ENCODE measurements at regions not wholly inside any gene's neighbourhood (a gene's known extent, or its start where the extent isn't known, plus 50 kb on each side); places are given as distances from the start of the nearest gene placed in this dataset.
"Not testable (repeated sequence)": the region's sequence is repeated elsewhere in the genome, so short reads cannot be mapped to it uniquely, and the experiment has no call there.

DNA sequence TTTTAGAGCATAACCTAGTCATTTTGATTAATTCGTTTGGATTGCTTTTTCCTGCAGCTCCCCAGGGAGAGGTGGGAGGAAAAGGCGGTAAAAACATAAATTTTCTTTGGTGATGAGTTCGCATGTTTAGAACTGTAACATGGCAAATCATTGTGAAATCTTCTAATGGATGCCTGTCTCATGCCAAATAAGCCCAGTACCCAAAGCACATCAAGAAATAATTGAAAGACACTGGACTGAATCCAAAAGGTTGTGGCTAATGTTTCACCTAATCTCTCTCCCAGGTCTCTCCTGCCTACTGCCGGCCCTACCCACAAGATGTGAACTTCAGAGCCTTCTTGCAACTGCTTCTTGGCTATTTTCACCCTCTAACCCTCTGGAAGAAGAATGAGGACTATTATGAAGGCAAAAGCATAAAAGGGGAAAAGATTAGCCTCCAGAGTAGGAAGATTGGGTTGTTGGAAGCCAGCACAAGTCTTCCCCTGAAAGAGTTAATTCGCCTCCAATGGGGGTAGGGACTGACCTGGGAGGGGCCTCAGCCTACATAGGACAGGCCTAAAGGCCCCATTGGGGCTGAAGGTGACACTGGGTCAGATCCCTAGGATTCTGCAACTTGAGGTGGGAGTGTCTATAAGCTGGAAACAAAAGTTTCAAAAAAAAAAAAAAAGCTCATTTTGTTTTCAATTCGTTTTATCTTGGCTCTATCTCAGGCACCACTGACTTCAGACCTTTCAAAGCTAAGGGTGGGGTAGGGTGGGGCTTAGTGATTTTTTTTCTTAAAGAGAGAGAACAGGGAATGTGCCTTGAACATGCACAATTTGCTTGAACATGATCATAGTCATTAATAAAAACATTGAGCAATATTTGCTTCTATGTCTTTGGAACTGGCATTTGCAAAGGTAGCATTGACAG lies 278.6 kb upstream of the KLF3 start:
- no peak for DNase-seq

DNA sequence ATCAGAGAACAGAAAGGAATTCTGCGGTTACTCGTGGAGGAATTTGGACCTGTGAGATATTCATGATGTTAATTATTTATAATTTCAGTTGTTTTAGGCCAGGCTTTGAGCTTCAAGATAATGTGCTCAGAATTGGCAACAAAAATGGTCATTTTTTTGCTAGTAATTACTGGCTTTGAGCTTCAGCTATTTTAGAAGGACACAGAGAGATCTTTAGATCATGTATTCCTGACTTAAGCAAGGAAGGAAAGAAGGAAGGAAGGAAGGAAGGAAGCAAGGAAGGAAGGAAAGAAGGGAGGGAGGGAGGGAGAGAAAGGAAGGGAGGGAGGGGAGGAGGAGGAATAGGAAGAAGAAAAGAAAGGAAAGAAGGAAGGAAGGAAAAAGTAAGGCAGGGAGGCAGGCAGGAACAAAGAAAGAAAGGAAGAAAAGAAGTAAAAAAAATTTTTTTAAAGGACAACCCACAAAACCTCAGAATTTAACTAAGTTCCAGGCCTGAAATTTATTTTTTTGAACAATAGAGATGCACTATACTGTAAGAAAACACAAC lies 277.9 kb upstream of the KLF3 start:
- DNase-seq, result no peak

DNA sequence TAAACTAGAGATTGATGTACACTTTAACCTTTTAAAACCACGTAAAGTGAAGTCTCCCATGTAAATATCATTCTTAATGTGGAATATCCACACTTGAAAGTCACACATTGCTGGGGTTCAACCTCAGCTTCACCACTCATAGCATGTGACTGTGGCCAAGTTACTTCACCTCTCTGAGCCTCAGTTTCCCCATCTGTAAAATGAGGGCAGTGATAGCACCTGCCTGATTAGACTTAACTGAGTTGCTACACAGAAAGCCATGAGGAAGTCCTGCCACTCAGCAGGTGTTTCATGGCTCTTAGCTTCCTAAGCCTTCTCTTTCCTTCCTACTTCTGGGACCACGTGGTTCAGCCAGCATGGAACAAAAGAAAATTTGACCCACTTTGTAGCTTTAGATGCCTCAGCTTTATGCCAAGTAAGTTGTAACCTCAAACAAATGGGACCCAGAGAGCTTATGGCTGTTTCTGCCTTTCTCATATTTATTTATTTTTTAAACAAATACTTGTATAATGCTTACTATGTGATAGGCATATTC lies 277.3 kb upstream of the KLF3 start:
- no peak for DNase-seq

DNA sequence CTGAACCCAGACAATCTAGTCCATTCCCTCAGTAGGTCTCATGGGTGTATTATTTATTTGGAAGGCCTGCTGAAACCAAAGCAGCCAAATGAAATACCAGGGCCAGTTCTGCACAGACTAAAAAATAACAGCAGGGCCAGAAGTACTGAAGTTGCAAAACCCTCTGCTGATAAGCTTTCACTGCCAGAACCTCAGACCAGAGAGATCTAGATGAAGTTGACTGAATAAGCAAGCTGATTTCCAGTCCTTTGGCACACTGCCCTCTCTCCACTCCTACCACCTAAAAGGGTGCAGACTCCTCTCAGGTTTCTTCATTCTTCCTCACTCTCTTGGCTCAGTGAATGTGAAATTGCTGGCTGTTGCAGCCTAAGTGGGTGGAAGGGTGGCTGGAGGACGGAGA lies 276.7 kb upstream of the KLF3 start:
- DNase-seq, result no peak

DNA sequence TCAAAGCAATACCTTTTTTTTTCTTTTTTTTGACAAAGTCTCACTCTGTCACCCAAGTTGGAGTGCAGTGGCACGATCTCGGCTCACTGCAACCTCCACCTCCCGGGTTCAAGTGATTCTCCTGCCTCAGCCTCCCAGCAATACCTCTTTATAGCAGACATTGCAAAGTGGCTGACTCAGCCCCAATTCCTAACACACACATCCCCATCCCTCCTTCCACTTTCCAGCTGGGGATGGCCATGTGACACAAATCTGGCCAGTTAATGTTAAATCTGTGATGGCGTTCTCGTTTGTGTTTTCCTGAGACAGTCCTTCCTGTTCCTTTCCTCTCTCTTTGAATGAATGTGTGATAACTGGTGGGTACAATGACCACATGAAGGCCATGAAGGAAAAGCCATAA lies 276.2 kb upstream of the KLF3 start:
- no peak for DNase-seq

DNA sequence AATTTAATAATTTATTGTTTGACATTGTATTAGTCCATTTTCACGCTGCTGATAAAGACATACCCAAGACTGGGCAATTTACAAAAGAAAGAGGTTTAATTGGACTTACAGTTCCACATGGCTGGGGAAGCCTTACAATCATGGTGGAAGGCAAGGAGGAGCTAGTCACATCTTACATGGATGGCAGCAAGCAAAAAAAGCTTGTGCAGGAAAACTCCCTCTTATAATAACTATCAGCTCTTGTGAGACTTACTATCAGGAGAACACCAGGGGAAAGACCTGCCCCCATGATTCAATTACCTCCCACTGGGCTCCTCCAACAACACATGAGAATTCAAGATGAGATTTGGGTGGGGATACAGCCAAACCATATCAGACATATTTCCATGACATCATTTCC lies 275.1 kb upstream of the KLF3 start:
- DNase-seq, result not testable (repeated sequence)

DNA sequence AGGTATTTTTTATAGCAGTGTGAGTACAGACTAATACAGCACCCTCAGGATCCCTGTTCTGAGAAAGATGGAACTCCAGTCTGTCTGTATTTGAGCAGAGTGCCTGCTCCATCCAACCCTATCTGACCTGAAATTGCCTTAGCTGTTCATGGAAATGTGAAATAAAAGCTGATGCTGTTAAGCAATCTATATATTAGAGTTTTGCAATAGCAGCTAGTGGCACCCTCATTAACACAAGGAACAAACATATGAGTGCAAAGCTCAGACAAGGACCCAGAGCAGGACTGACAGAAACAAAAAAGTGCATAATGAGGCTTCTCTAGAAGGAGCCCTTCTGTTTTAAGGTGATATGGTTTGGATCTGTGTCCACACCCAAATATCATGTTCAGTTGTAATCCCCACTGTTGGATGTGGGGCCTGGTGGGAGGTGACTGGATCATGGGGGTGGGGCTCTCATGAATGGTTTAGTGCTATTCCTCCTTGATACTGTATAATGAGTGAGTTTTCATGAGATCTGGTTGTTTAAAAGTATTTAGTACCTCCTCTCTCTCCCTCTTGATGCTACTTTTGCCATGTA lies 272.9 kb upstream of the KLF3 start:
- DNase-seq, result no peak

DNA sequence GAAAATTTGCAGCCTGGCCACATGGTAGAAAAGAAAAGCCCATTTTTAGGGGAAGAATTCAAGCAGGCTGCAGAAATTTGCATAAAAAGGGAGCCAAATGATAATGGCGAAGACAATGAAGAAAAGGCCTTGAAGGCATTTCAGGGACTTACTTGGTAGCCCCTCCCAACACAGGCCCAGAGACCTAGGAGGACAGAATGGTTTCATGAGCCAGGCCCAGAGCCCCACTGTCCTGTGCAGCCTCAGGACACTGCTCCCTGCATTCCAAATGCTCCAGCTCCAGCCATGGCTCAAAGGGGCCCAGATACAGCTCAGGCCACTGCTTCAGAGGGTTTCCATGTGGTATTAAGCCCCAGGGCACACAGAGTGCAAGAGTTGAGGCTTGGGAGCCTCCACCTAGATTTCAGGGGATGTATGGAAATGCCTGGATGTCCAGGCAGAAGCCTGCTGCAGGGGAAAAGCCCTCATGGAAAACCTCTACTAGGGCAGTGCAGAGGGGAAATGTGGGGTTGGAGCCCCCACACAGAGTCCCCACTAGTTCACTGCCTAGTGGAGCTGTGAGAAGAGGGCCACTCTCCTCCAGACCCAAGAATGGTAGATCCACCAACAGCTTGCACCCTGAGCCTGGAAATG lies 271.7 kb upstream of the KLF3 start:
- DNase-seq, result no peak

DNA sequence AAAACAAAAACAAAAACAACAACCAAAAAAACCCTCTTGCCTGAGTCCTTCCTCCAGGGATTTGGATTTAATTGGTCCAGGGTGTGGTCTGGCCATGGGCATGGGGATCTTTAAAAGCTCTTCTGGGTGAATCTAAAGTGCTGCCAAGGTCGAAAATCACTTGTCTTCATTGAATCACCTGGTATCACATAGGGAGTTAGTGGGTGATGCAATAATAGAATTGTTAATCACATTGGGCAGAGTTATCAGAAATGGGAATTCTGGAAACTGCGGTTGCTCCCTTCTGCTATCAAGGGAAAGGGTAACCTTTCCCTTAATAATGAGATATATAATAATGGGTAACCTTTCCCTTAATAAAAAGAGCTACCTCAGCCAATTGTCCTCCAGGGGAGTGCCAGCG lies 267.9 kb upstream of the KLF3 start:
- no peak for DNase-seq

DNA sequence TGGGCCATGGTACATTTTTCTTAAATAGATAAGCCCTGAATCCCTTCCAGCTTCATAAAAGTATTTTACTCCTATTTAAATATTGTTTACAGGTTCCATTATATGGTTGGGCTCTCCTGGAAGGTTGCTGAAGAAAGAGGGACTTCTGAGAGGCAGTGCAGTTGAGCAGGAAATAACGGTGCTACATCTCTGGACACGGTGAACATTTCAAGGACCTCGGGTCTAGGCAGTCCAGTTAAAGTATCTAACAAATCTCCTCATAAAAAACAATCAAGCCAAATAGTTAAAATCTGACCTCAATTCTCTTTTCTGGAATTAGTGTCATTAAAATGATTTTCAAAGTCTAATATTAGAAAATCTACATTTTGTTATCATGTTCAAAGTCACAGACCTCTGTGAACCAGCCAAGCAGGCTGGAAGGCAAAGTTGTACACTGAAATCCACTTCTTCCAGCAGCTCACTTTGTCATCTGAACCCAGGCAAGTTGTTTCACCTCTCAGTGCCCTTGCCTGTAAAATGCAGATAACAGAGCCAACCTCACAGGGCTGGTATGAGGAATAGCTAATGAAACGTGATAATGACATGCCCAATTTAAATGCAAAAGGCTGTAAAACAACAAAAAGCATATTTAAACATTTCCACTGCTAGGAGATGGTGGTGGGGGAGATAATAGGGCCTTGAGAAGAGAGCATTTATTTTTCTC lies 267.0 kb upstream of the KLF3 start:
- DNase-seq, result no peak

DNA sequence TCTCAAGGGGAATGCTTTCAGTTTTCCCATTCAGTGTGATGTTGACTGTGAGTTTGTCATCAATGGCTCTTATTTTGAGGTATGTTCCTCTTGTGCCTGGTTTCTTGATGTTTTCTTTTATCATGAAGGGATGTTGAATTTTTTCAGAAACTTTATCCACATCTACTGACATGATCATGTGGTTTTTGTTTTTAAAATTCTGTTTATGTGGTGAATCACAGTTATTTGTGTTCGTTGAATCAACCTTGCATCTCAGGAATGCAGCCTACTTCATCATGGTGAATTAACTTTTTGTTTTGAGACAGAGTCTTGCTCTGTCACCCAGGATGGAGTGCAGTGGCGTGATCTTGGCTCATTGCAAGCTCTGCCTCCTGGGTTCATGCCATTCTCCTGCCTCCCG lies 263.1 kb upstream of the KLF3 start:
- no peak for DNase-seq

DNA sequence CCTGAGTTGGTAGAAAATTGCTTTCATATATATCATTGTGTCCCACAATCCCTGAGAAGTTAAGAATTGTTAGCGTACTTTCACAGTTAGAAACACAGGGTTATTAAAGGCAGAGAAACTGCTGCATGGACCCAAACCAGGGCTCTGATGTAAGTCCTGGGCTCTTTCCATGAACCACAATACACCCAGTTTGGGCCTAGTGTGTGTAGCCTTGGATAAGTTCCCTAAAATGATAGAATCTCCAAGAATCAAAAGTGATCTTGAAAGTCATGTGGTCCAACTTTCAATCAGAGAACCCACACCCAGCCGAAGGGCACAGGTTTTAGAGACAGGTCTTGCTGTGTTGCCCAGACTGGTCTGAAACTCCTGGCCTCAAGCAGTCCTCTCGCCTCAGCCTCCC lies 257.8 kb upstream of the KLF3 start:
- DNase-seq, result no peak

DNA sequence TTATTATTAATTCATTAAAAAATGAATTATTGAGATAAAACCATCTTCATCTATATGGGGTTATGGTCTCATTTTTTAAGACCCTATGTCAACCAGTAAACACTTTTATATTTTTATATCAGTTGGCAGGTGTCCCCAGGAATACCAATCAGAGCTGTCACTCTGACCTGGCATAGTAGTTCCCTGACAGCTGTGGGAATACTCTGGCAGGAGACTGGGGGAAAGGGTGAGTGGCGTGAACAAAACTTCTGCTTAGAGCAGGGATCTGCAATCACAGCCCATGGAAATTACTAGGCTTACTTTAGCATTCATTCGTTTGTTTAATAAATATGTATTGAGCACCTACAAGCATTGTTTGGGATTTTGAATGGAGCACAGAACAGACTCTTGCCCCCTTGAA lies 254.1 kb upstream of the KLF3 start:
- no peak for DNase-seq

DNA sequence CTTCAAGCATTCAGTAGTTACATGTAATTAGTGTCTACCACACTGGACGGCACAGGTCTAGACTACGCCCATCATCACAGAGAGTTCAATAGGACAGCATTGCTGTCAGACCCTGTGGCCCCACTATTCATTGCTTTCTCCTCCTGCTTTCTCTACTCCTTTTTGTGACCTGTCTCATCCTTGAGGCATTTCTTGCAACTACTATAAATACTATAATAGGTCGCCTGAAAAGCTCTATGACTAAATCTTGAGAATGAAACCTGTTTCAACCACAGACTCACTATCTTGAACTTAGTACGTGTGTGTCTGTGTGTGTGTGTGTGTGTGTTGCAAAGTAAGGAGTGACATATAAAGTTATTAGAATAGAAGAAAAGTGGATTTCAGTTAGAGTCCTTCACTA lies 252.9 kb upstream of the KLF3 start:
- DNase-seq, result no peak

DNA sequence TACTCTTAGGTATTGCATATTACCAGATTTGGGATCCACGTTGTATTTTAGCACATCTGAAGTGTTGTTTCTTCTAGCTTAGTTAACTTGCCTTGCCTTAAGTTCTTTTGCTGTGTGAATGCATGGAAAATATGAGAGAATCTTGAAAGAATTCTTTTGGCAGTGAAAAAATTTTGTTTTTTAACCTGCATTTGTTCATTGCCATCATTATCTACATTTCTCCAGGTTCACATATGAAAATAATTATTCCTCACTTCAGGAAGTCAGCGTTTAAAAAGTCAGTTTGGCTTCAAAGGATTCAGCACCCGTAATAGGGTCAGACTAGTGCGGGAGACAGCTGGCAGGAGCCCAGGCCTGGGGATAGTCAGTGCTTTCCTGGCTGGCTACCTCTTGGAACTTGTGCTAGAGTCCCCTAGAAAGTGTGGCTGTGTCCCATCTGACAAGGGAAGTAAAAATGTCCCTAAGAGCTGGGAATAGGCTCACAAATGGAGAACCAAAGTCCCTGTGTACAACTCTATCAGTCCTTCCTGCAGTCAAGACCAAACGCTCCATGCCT lies 251.9 kb upstream of the KLF3 start:
- DNase-seq, result no peak

DNA sequence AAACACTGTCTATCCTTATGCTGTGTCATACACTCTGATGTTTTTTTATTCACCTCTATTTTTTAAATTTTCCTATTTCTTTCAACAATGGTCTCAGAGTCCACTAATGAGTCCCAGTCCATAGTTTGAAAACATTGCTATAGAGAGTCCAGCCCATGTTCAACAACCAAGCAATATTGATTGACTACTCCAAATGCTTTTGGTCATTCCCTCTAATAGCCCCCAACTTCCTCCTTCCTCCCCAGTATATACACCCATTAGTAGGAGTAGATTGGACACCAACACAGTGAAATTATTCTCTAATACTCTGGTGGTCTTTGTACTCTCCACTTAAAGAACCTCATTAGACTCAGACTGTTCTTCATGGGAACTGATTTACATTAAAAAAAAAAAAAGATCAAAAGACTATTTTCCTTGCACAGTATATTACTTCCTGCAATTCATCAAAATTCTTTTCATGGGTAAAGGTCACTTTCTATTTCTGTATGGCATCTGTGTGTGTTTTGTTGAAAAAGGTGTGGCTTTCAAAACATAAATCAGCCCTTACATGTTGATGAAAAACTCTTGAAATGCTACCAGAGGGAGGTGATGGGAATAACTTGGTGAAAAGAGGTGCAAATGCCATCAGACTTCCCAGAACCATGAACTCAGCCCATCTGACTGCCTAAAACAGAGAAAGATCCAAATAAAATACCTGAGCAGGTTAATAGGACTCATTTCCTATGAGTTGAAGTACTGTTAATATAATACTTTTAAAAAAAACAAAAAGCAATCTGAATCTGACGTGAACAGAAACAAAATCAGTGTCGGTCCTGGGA lies 250.3 kb upstream of the KLF3 start:
- DNase-seq, result no peak

DNA sequence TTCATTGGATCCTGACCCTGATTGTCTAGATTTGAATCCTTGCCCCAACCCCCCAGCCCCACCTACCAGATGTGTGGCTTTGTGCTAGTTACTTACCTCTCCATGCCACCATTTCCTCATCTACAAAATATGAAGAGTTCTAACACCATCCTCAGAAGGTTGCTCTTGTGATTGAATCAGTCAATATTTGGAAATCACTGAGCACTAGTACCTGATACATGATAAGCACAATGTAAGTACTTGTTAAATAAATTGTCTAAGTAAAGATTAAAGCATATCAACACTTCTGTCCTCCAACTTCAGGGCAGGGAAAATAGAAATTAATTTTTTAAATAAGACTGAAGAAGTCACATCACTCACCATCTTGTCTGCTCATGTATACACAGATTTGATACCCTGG lies 249.6 kb upstream of the KLF3 start:
- DNase-seq, result no peak

DNA sequence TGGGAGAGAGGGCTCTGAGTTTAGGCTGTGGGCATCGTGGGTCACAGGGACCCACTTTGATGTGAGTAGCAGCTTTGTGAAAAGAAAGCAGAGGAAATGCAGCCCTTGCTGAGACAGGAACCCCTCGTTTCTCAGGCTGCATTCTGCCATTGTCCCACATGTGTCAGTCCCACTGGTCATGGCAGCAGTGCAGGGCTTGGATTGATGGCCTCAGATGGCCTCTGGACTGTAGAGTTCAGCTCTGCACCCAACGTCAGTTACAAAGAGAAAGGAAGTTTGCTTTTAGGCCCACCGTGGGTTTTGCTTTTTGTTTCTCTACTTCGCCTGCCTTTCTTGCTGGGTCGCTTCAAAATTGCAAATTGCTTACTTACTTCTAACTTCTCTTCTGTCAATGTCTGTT lies 248.3 kb upstream of the KLF3 start:
- DNase-seq, result no peak

DNA sequence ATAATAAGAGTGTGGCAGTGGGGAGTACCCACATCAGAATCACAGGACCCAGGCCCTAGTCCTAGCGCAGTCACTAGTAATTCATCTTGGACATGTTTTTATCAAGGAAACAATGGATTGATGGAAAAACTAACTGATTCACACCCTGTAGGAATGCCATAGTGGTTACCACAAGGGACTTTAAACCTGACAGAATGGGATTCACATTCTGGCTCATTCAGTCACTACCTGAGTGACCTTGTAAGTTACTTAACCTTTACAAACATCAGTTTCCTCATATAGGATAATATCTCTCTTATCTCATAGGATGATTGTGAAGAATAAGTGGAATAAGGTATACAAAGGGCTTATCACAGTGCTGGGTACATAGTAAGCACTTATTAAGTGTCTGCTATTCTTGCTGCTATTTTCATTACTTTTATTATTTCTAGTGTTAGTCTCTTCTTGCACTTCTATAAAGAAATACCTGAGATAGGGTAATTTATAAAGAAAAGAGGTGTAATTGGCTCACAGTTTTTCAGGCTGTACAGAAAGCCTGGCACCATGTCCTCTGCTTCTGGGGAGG lies 247.5 kb upstream of the KLF3 start:
- no peak for DNase-seq

DNA sequence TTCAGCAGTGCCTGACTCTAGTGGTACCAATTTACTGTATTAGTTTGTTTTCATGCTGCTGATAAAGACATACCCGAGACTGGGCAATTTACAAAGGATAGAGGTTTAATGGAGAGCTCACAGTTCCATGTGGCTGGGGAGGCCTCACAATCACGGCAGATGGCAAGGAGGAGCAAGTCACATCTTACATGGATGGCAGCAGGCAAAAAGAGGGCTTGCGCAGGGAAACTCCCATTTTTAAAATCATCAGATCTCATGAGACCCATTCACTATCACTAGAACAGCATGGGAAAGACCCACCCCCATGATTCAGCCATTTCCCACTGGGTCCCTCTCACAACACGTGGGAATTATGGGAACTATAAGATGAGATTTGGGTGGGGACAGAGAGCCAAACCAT lies 243.7 kb upstream of the KLF3 start:
- not testable (repeated sequence) for DNase-seq

DNA sequence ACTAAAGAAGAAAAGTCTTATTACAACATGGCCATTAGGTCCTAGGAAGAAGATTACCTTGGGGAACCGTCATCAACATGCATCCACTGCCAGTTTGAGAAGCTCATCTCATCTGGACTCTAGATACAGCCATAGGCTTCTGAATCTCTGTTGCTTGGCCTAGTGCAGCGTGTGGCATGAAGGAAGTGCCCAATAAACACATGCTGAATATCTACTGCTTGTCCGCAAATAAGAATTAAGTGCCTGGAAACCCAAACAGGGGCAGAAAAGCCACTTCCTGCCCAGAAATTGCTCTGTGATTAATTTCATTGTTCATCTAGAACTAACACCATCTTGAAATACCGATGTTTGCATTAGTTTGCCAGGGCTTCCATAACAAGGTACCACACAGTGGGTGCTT lies 241.1 kb upstream of the KLF3 start:
- DNase-seq, result no peak
